HG03457 (cell line): ENCODE measurements at regions not wholly inside any gene's neighbourhood (a gene's known extent, or its start where the extent isn't known, plus 50 kb on each side); places are given as distances from the start of the nearest gene placed in this dataset.

Source experiments
- ATAC-seq: cut with Tn5 transposase; IDR thresholded peaks from one replicate; pipeline ENCODE4 v1.9.1; 2021; ENCODE audit warnings: moderate number of reproducible peaks; ENCODE audit not compliant: unreplicated experiment

GRCh38 chr5:56330806-56331205 lies 97.7 kb upstream of the ANKRD55 start:
- no peak for ATAC-seq

GRCh38 chr5:56330167-56330566 lies 97.0 kb upstream of the ANKRD55 start:
- no peak for ATAC-seq

GRCh38 chr5:56329652-56330051 lies 96.5 kb upstream of the ANKRD55 start:
- no peak for ATAC-seq

GRCh38 chr5:56328753-56329560 lies 95.8 kb upstream of the ANKRD55 start:
- peak; percentile 35 for ATAC-seq

GRCh38 chr5:56327809-56328208 lies 94.7 kb upstream of the ANKRD55 start:
- ATAC-seq = peak; percentile 68

GRCh38 chr5:56326770-56327169 lies 93.6 kb upstream of the ANKRD55 start:
- ATAC-seq = no peak

- ATAC-seq = no peak
Measured at GRCh38 chr5:56326116-56326515, 93.0 kb upstream of the ANKRD55 start.

GRCh38 chr5:56325039-56325438 lies 91.9 kb upstream of the ANKRD55 start:
- ATAC-seq = no peak

- no peak for ATAC-seq
Measured at GRCh38 chr5:56323505-56323904, 90.4 kb upstream of the ANKRD55 start.

GRCh38 chr5:56322592-56322991 lies 89.5 kb upstream of the ANKRD55 start:
- ATAC-seq = no peak

- no peak for ATAC-seq
Measured at GRCh38 chr5:56321236-56321881, 88.2 kb upstream of the ANKRD55 start.

GRCh38 chr5:56320686-56321085 lies 87.6 kb upstream of the ANKRD55 start:
- ATAC-seq = no peak

GRCh38 chr5:56319526-56320181 lies 86.5 kb upstream of the ANKRD55 start:
- ATAC-seq = no peak

- peak; percentile 71 for ATAC-seq
Measured at GRCh38 chr5:56317923-56318561, 84.9 kb upstream of the ANKRD55 start.

- no peak for ATAC-seq
Measured at GRCh38 chr5:56316299-56316994, 83.3 kb upstream of the ANKRD55 start.

- no peak for ATAC-seq
Measured at GRCh38 chr5:56314529-56314928, 81.4 kb upstream of the ANKRD55 start.

GRCh38 chr5:56313596-56313995 lies 80.5 kb upstream of the ANKRD55 start:
- no peak for ATAC-seq

GRCh38 chr5:56313004-56313531 lies 79.9 kb upstream of the ANKRD55 start:
- ATAC-seq = no peak

- no peak for ATAC-seq
Measured at GRCh38 chr5:56311306-56311905, 78.3 kb upstream of the ANKRD55 start.

GRCh38 chr5:56310711-56311204 lies 77.6 kb upstream of the ANKRD55 start:
- no peak for ATAC-seq
